Erythroblast (primary cell): ENCODE measurements at regions not wholly inside any gene's neighbourhood (a gene's known extent, or its start where the extent isn't known, plus 50 kb on each side); places are given as distances from the start of the nearest gene placed in this dataset.

Source experiments
- GATA1 ChIP-seq: IDR thresholded peaks from 2 replicates; pipeline ENCODE4 v1.6.1; 2011; ENCODE audit warnings: low read depth, mild to moderate bottlenecking, control low read depth, low read length, moderate library complexity
- POLR2A ChIP-seq: IDR thresholded peaks from 2 replicates; pipeline ENCODE4 v1.6.1; 2011; ENCODE audit warnings: mild to moderate bottlenecking, low read length

DNA sequence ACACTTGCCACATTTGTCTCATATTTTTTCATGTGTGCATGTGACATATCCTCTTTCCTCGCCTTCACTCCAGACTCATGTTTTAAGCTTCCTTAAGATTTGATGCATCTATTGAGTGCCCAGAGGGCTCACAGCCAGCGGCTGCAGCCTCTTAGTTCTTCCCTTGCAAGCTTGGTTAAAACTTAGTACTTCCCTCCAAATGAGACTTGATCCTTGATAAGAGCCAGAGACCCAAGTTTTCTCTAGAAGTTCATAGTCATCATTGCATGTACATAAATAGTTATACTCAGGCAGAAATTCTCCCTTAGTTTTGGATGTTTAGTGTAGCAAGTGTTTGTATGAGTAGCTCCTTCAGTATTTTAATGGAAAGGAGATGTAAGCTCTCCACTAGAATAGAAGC lies 337.6 kb upstream of the B3GALT2 start:
- no peak for TF ChIP-seq POLR2A
- no peak for TF ChIP-seq GATA1
